Heart left ventricle (tissue), 13 donors: ENCODE measurements at regions not wholly inside any gene's neighbourhood (a gene's known extent, or its start where the extent isn't known, plus 50 kb on each side); places are given as distances from the start of the nearest gene placed in this dataset.

Experiments used
- CTCF ChIP-seq, 12 donors: fragments of 200-600 bp; sonication (generic) in 4 of 12; IDR thresholded peaks; one replicate each; pipeline versions ENCODE4 v1.5.0 to v1.8.0; 2018 to 2022; ENCODE audit warnings: antibody characterized with exemption in 12 of 12, mild to moderate bottlenecking in 5 of 12
- POLR2A ChIP-seq, 2 donors: fragments of 450-650 bp; IDR thresholded peaks; one replicate each; pipeline ENCODE4 v1.6.1; 2017; ENCODE audit warnings: antibody characterized with exemption in 2 of 2, mild to moderate bottlenecking in 2 of 2, moderate library complexity in 2 of 2
- donor health status: ischemic (EF 13 %, LVEDD 7.1; RV severe dilation, severe dysfunction).
- donor health status: DM: no; HTN: yes; CAD: no.
- donor health status: DM: no; HTN: no; CAD: no.
- donor health status: ischemic (EF 25% LVEDD 6.9; RV normal size, moderate dysfunction).
- donor health status: ischemic (EF 25% LVEDD 5.7; RV mildly dilated, moderate dysfunction).
- donor health status: ischemic (EF 35%, LVEDD 5.7; RV mildly dilated, moderate dysfunction).
- donor health status: nonischemic (EF 11% LVEDD 7.7; RV severe dilation, severe dysfunction).
- donor health status: DM: yes; HTN: yes; CAD: no.
- donor health status: PGD.
- donor health status: ischemic (EF 29% LVEDD 5.4; RV normal size, mild dysfunction).
- donor health status: nonischemic (EF 23%, LVEDD 6.1; RV moderate dilation, normal function).

GRCh38 chr15:95018888-95019545 lies 787.7 kb downstream of the MCTP2 start:
- TF ChIP-seq CTCF (IDR thresholded peaks at IDR 0.05) (no peak), POLR2A (IDR thresholded peaks at IDR 0.05) (no peak)
